A673 (cell line): ENCODE measurements at regions not wholly inside any gene's neighbourhood (a gene's known extent, or its start where the extent isn't known, plus 50 kb on each side); places are given as distances from the start of the nearest gene placed in this dataset.

ENCODE experiments used
- EZH2 ChIP-seq: fragments of 200-600 bp; sonication (generic); IDR thresholded peaks from 2 replicates; pipeline ENCODE4 v1.6.1; 2017; ENCODE audit warnings: borderline replicate concordance, low read depth, mild to moderate bottlenecking, mixed read lengths, antibody characterized with exemption, low read length; ENCODE audit not compliant: poor library complexity, severe bottlenecking
- TF ChIP-seq, protein P1 (sequence below): fragments of 300-800, 200-600 bp; sonication (generic); conservative IDR thresholded peaks from 2 replicates; pipeline ENCODE4 v1.5.1; 2017; ENCODE audit warnings: low read depth, mild to moderate bottlenecking, antibody characterized with exemption, low read length, moderate library complexity, mixed read lengths

DNA sequence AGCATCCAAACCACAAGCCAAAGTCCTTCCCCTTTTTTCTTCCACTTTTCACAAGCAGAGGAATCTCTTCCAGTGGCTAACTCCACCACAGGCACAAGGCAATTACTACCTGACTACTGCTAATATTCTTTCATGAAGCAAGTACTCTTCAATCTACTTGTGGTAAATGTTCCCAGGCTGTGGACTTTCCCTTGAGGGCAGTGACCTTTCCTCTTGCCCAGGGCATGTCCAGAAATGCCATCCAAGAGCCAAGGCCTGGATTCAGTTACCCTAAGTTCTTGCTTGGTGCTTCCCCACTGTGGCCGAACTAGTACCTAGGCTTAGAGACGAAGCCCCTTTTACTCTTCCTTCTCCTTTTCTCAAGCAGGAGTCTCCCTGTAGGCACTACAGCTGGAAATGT is 400.7 kb downstream of the DCAF12L2 start:
- TF ChIP-seq, protein P1, sequence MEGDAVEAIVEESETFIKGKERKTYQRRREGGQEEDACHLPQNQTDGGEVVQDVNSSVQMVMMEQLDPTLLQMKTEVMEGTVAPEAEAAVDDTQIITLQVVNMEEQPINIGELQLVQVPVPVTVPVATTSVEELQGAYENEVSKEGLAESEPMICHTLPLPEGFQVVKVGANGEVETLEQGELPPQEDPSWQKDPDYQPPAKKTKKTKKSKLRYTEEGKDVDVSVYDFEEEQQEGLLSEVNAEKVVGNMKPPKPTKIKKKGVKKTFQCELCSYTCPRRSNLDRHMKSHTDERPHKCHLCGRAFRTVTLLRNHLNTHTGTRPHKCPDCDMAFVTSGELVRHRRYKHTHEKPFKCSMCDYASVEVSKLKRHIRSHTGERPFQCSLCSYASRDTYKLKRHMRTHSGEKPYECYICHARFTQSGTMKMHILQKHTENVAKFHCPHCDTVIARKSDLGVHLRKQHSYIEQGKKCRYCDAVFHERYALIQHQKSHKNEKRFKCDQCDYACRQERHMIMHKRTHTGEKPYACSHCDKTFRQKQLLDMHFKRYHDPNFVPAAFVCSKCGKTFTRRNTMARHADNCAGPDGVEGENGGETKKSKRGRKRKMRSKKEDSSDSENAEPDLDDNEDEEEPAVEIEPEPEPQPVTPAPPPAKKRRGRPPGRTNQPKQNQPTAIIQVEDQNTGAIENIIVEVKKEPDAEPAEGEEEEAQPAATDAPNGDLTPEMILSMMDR = no peak
- no peak for TF ChIP-seq EZH2
